Loucy (cell line): ENCODE measurements at regions not wholly inside any gene's neighbourhood (a gene's known extent, or its start where the extent isn't known, plus 50 kb on each side); places are given as distances from the start of the nearest gene placed in this dataset.
"Not testable (repeated sequence)": the region's sequence is repeated elsewhere in the genome, so short reads cannot be mapped to it uniquely, and the experiment has no call there.

Experiments
- H2AFZ ChIP-seq: fragments of 200-600 bp; sonication (generic); 2 replicates; pipeline ENCODE4 v1.6.0; 2016; ENCODE audit warnings: antibody characterized with exemption, mild to moderate bottlenecking, low read length, moderate library complexity
- H3F3A ChIP-seq: fragments of 200-600 bp; 2 replicates; pipeline ENCODE4 v1.6.0; 2016; ENCODE audit warnings: antibody characterized with exemption, low read depth, mild to moderate bottlenecking
- H3K27me3 ChIP-seq: fragments of 200-600 bp; sonication (generic); 2 replicates; pipeline ENCODE4 v1.6.1; 2014; ENCODE audit warnings: low read length, mild to moderate bottlenecking; ENCODE audit not compliant: insufficient read depth, poor library complexity, severe bottlenecking
- H3K36me3 ChIP-seq: fragments of 200-600 bp; sonication (generic); 2 replicates; pipeline ENCODE4 v1.6.1; 2016; ENCODE audit warnings: low read length; ENCODE audit not compliant: insufficient read depth
- H3K4me1 ChIP-seq: fragments of 200-600 bp; sonication (generic); 2 replicates; pipeline ENCODE4 v1.5.1; 2014; ENCODE audit warnings: low read length, mild to moderate bottlenecking; ENCODE audit not compliant: insufficient read depth, poor library complexity, severe bottlenecking
- H3K4me2 ChIP-seq: fragments of 200-600 bp; sonication (generic); 2 replicates; pipeline ENCODE4 v1.6.0; 2014; ENCODE audit warnings: antibody characterized with exemption, low read length, low read depth, mild to moderate bottlenecking; ENCODE audit not compliant: poor library complexity, severe bottlenecking
- H3K4me3 ChIP-seq: fragments of 200-600 bp; sonication (generic); 2 replicates; pipeline ENCODE4 v1.5.1; 2014; ENCODE audit warnings: low read length, mild to moderate bottlenecking, mixed read lengths; ENCODE audit not compliant: poor library complexity, severe bottlenecking
- H3K79me2 ChIP-seq: fragments of 200-600 bp; sonication (generic); 2 replicates; pipeline ENCODE4 v1.6.1; 2014; ENCODE audit warnings: low read length; ENCODE audit not compliant: insufficient read depth
- H3K9ac ChIP-seq: fragments of 200-600 bp; sonication (generic); 2 replicates; pipeline ENCODE4 v1.6.0; 2014; ENCODE audit warnings: mild to moderate bottlenecking, low read depth, low read length, moderate library complexity; ENCODE audit not compliant: poor library complexity, severe bottlenecking
- H3K9me2 ChIP-seq: fragments of 200-600 bp; sonication (generic); replicated peaks from 2 replicates; pipeline ENCODE4 v1.6.1; 2016; ENCODE audit warnings: low read depth, low read length, mixed read lengths
- H3K9me3 ChIP-seq: fragments of 200-600 bp; sonication (generic); 2 replicates; pipeline ENCODE4 v1.6.1; 2014; ENCODE audit warnings: mild to moderate bottlenecking, antibody characterized with exemption, low read length, low read depth; ENCODE audit not compliant: insufficient read depth
- H4K20me1 ChIP-seq: fragments of 200-600 bp; sonication (generic); 2 replicates; pipeline ENCODE4 v1.6.0; 2014; ENCODE audit warnings: antibody characterized with exemption, low read length, mild to moderate bottlenecking; ENCODE audit not compliant: insufficient read depth, poor library complexity, severe bottlenecking
- EZH2phosphoT487 ChIP-seq: fragments of 200-600 bp; IDR thresholded peaks from 2 replicates; pipeline ENCODE4 v1.6.1; 2018; ENCODE audit warnings: antibody characterized with exemption, mild to moderate bottlenecking, moderate library complexity, borderline replicate concordance
- TF ChIP-seq, protein P1 (sequence below): fragments of 200-600 bp; sonication (generic); conservative IDR thresholded peaks from 2 replicates; pipeline ENCODE4 v1.5.1; 2014; ENCODE audit warnings: mild to moderate bottlenecking, antibody characterized with exemption, low read length

DNA sequence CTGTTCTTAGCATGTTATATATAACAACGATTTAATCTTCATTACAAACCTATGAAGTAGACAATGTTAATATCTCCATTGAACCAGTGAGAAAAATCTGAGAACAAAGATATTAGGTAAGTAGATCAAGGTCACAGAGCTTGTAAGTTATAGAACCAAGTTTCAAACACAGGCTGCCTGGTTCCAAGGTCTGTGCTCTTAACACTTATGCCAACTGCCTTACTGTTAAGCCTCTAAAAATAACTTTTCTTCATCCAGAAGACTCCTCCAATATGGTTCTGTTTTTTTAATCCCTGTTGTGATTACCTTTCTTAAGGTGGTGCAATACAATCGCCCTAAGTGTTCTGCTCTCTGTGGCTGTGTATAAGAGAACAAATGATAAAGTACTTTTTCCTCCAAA, 282.0 kb upstream of the GRID2 start:
- no peaks in the 10 kb centered on the region for H4K20me1 ChIP-seq
- H3K36me3 ChIP-seq = no peaks in the 10 kb centered on the region
- H3K79me2 ChIP-seq = no peaks in the 10 kb centered on the region
- no peaks in the 10 kb centered on the region for H3K4me1 ChIP-seq
- no peaks in the 10 kb centered on the region for H3K9me3 ChIP-seq
- H3K9ac ChIP-seq = no peak overlapping the region
- no peak overlapping the region for H3K4me3 ChIP-seq
- H3K4me2 ChIP-seq = no peak overlapping the region
- no peaks in the 10 kb centered on the region for H3F3A ChIP-seq
- TF ChIP-seq, protein P1, sequence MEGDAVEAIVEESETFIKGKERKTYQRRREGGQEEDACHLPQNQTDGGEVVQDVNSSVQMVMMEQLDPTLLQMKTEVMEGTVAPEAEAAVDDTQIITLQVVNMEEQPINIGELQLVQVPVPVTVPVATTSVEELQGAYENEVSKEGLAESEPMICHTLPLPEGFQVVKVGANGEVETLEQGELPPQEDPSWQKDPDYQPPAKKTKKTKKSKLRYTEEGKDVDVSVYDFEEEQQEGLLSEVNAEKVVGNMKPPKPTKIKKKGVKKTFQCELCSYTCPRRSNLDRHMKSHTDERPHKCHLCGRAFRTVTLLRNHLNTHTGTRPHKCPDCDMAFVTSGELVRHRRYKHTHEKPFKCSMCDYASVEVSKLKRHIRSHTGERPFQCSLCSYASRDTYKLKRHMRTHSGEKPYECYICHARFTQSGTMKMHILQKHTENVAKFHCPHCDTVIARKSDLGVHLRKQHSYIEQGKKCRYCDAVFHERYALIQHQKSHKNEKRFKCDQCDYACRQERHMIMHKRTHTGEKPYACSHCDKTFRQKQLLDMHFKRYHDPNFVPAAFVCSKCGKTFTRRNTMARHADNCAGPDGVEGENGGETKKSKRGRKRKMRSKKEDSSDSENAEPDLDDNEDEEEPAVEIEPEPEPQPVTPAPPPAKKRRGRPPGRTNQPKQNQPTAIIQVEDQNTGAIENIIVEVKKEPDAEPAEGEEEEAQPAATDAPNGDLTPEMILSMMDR = no peak
- no peak for TF ChIP-seq EZH2phosphoT487
- H3K27me3 ChIP-seq = no peaks in the 10 kb centered on the region
- no peaks in the 10 kb centered on the region for H3K9me2 ChIP-seq
- H2AFZ ChIP-seq = no peak overlapping the region

DNA sequence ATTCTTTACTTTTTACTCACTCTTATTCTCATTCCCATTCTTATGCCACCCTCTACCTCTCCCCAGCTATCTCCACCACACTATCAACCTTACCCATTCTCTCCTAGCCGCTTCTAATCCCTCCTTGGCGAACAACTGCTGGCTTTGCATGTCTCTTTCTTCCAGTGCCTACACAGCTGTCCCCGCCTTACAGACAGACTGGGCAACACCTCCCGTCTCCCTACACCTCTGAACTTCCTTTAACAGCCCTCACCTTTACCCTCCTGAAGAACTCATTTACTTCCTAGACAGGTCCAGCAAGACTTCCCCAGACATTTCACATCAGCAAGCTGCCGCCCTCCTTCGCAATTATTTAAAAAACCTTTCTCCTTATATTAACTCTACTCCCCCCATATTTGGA, 274.9 kb upstream of the GRID2 start:
- H3K9me2 ChIP-seq, H3K9me3 ChIP-seq, H3K9ac ChIP-seq, H2AFZ ChIP-seq, H4K20me1 ChIP-seq, H3K79me2 ChIP-seq, H3K4me2 ChIP-seq, H3K27me3 ChIP-seq, H3K36me3 ChIP-seq, H3F3A ChIP-seq, H3K4me1 ChIP-seq, H3K4me3 ChIP-seq: not testable (repeated sequence)

DNA sequence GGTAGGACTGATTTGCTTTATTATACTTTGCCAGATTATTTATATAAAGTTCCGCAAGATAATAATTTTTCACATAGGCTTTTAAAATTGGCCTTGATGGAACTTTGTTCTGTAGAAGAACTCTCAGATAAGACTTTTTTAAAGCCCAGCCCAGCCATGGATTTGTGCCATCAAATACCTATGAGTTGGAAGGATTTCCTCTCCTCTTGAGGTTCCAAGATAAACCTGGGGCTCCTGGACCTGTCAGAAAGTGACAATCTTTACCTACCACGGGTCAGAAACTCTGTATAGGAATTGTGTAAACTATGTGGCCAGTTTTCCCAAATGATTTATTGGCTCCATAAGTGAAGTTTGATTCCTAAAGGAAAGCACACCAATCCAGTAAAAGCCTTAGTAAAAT, 271.9 kb upstream of the GRID2 start:
- Histone ChIP-seq H3K9me3 (no peaks in the 10 kb centered on the region), H3K4me3 (no peak overlapping the region), H3K36me3 (no peaks in the 10 kb centered on the region), H3K27me3 (no peaks in the 10 kb centered on the region), H3F3A (no peaks in the 10 kb centered on the region), H3K4me2 (no peak overlapping the region), H3K79me2 (no peaks in the 10 kb centered on the region), H3K9me2 (no peaks in the 10 kb centered on the region), H4K20me1 (no peaks in the 10 kb centered on the region), H3K9ac (no peak overlapping the region), H3K4me1 (no peaks in the 10 kb centered on the region), H2AFZ (no peak overlapping the region)
- no peak for TF ChIP-seq EZH2phosphoT487
- TF ChIP-seq, protein P1 = no peak

DNA sequence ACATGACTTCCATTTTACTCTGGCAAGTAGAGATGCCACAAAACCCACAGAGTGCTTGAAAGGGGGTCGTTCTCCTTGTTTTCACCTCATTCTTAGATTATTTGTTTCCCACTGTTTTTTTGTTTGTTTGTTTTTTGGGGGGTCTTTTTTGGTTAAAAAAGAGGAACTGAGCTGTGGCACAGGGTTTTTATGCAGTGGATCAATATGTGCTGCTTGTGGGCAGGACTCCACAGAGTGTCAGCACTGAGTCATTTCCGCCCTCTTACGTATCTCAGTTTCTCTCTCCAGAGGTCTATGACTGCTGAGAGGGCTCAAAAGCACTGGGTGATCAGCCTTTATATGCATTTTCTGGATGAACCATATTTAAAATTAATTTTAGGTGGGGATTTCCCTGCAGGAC, 268.1 kb upstream of the GRID2 start:
- H3K4me3 ChIP-seq = no peak overlapping the region
- no peaks in the 10 kb centered on the region for H3K4me1 ChIP-seq
- H2AFZ ChIP-seq = no peak overlapping the region
- H3K79me2 ChIP-seq = no peaks in the 10 kb centered on the region
- TF ChIP-seq EZH2phosphoT487 = no peak
- TF ChIP-seq, protein P1 = no peak
- H3K9ac ChIP-seq = no peak overlapping the region
- no peaks in the 10 kb centered on the region for H3K27me3 ChIP-seq
- H3K4me2 ChIP-seq = no peak overlapping the region
- H3K9me2 ChIP-seq = no peaks in the 10 kb centered on the region
- no peaks in the 10 kb centered on the region for H3K36me3 ChIP-seq
- H4K20me1 ChIP-seq = no peaks in the 10 kb centered on the region
- no peaks in the 10 kb centered on the region for H3K9me3 ChIP-seq
- H3F3A ChIP-seq = no peaks in the 10 kb centered on the region
